ENCODE measurements at regions not wholly inside any gene's neighbourhood (a gene's known extent, or its start where the extent isn't known, plus 50 kb on each side); places are given as distances from the start of the nearest gene placed in this dataset.
A peak's percentile ranks its signal among the peaks of the same experiment; 100 is the strongest.

- DNase-seq, result no peak
- ChIA-PET CTCF (no interaction called here), POLR2A (no interaction called here)
- Mint-ChIP-seq H3K4me1 (peaks cover 0 to 7% (median 0%) of the 10 kb centered on the region in 3 donors), H3K9me3 (no peaks in the 10 kb centered on the region), H3K27me3 (no peaks in the 10 kb centered on the region), H3K4me3 (no peak overlapping the region), H3K36me3 (no peaks in the 10 kb centered on the region), H3K27ac (no peak overlapping the region)
- Histone ChIP-seq H3K4me3 (ENCODE audit: low read length) (no peak overlapping the region), H3K27ac (ENCODE audit: low read depth, low read length) (no peak overlapping the region), H3K36me3 (ENCODE audit: insufficient read depth, low read length) (no peaks in the 10 kb centered on the region), H3K27me3 (ENCODE audit: insufficient read depth, low read length, poor library complexity, severe bottlenecking) (no peaks in the 10 kb centered on the region), H3K4me1 (ENCODE audit: insufficient read depth, low read length) (no peaks in the 10 kb centered on the region), H3K9me3 (ENCODE audit: low read length) (no peaks in the 10 kb centered on the region)
Measured at GRCh38 chr6:119608994-119609393, 259.4 kb upstream of the MAN1A1 start.

- Histone ChIP-seq H3K4me1 (ENCODE audit: insufficient read depth, low read length) (no peaks in the 10 kb centered on the region), H3K36me3 (ENCODE audit: insufficient read depth, low read length) (no peaks in the 10 kb centered on the region), H3K9me3 (ENCODE audit: low read length) (no peaks in the 10 kb centered on the region), H3K27ac (ENCODE audit: low read depth, low read length) (no peak overlapping the region), H3K4me3 (ENCODE audit: low read length) (no peak overlapping the region), H3K27me3 (ENCODE audit: insufficient read depth, low read length, poor library complexity, severe bottlenecking) (no peaks in the 10 kb centered on the region)
- Mint-ChIP-seq H3K27ac (no peak overlapping the region), H3K9me3 (no peaks in the 10 kb centered on the region), H3K36me3 (no peaks in the 10 kb centered on the region), H3K4me1 (no peaks in the 10 kb centered on the region), H3K27me3 (peaks cover 0 to 2% of the 10 kb centered on the region in 2 donors), H3K4me3 (no peak overlapping the region)
- POLR2A ChIA-PET, result no interaction called here
- CTCF ChIA-PET, result no interaction called here
- DNase-seq, result no peak
Measured at GRCh38 chr6:119604124-119604523, 254.6 kb upstream of the MAN1A1 start.

GRCh38 chr6:119603501-119603900 lies 253.9 kb upstream of the MAN1A1 start:
- Mint-ChIP-seq H3K27me3 (peaks cover 0 to 2% of the 10 kb centered on the region in 2 donors), H3K4me1 (no peaks in the 10 kb centered on the region), H3K36me3 (no peaks in the 10 kb centered on the region), H3K4me3 (no peak overlapping the region), H3K27ac (peak overlapping the region in 1 of 8 donors; percentile 26), H3K9me3 (no peaks in the 10 kb centered on the region)
- Histone ChIP-seq H3K27me3 (ENCODE audit: insufficient read depth, low read length, poor library complexity, severe bottlenecking) (no peaks in the 10 kb centered on the region), H3K27ac (ENCODE audit: low read depth, low read length) (no peak overlapping the region), H3K9me3 (ENCODE audit: low read length) (no peaks in the 10 kb centered on the region), H3K4me3 (ENCODE audit: low read length) (no peak overlapping the region), H3K36me3 (ENCODE audit: insufficient read depth, low read length) (no peaks in the 10 kb centered on the region), H3K4me1 (ENCODE audit: insufficient read depth, low read length) (no peaks in the 10 kb centered on the region)
- CTCF ChIA-PET, result no interaction called here
- POLR2A ChIA-PET, result no interaction called here
- DNase-seq, result no peak

DNA sequence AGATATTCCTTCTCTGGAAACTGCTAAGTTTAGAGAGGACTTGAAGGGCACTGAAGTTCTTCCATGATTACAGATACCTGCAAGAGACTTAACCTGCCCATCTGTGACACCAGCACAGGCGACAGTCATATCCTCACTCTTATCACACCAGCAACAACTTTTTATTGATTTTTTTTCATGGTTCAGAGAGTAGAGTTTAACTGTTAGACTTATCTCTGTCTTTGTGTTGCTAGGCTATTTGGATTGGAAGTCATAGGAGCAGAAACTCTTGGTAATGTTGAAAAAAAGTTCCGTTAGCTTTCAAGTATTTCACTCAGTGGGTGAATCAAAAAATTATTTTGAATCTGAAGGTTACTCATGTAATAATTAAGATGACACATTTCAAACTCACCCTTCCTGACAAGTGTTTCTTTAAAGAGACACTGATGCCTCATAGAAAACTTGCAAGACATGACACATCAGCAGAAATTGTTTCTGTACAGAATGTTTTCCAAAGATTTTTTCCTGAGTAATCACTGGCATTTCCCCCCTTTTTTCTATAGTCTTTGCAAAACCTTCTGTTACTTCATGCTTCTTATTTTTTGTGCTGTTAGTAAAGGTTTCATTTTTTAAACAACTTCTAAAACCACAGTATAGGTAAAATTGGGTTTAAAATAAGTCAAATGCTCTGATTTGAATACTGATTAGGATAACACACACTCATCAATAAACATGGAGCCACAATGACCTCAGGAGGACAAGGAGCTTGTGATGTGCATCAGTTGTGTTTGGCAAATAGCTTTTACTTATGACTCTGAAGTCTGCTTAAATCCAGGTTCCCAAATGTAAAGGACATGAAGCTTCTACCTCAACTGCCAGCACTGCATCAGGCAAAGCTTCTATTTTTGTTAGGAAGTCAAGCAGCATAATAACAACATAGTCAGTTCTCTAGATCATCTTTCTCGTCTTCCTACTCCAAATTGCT lies 252.9 kb upstream of the MAN1A1 start:
- Mint-ChIP-seq H3K4me1 (no peaks in the 10 kb centered on the region), H3K27me3 (peaks cover 0 to 3% of the 10 kb centered on the region in 2 donors), H3K36me3 (no peaks in the 10 kb centered on the region), H3K4me3 (no peak overlapping the region), H3K27ac (no peak overlapping the region), H3K9me3 (no peaks in the 10 kb centered on the region)
- POLR2A ChIA-PET, result no interaction called here
- no peak overlapping the region for H3K27ac ChIP-seq (ENCODE audit: low read depth, low read length)
- no peak overlapping the region for H3K4me3 ChIP-seq (ENCODE audit: low read length)
- H3K27me3 ChIP-seq (ENCODE audit: insufficient read depth, low read length, poor library complexity, severe bottlenecking), result no peaks in the 10 kb centered on the region
- no peaks in the 10 kb centered on the region for H3K9me3 ChIP-seq (ENCODE audit: low read length)
- no peaks in the 10 kb centered on the region for H3K36me3 ChIP-seq (ENCODE audit: insufficient read depth, low read length)
- H3K4me1 ChIP-seq (ENCODE audit: insufficient read depth, low read length), result no peaks in the 10 kb centered on the region
- no peak for DNase-seq
- CTCF ChIA-PET, result no interaction called here

GRCh38 chr6:119598883-119599282 lies 249.3 kb upstream of the MAN1A1 start:
- Histone ChIP-seq H3K27me3 (ENCODE audit: insufficient read depth, low read length, poor library complexity, severe bottlenecking) (no peaks in the 10 kb centered on the region), H3K36me3 (ENCODE audit: insufficient read depth, low read length) (no peaks in the 10 kb centered on the region), H3K27ac (ENCODE audit: low read depth, low read length) (no peak overlapping the region), H3K9me3 (ENCODE audit: low read length) (no peaks in the 10 kb centered on the region), H3K4me3 (ENCODE audit: low read length) (no peak overlapping the region), H3K4me1 (ENCODE audit: insufficient read depth, low read length) (no peaks in the 10 kb centered on the region)
- no peaks in the 10 kb centered on the region for H3K36me3 Mint-ChIP-seq
- H3K27me3 Mint-ChIP-seq, result peaks cover 0 to 3% of the 10 kb centered on the region in 2 donors
- no peaks in the 10 kb centered on the region for H3K4me1 Mint-ChIP-seq
- DNase-seq, result no peak
- H3K4me3 Mint-ChIP-seq, result no peak overlapping the region
- no peaks in the 10 kb centered on the region for H3K9me3 Mint-ChIP-seq
- POLR2A ChIA-PET, result no interaction called here
- CTCF ChIA-PET, result no interaction called here
- H3K27ac Mint-ChIP-seq, result no peak overlapping the region

DNA sequence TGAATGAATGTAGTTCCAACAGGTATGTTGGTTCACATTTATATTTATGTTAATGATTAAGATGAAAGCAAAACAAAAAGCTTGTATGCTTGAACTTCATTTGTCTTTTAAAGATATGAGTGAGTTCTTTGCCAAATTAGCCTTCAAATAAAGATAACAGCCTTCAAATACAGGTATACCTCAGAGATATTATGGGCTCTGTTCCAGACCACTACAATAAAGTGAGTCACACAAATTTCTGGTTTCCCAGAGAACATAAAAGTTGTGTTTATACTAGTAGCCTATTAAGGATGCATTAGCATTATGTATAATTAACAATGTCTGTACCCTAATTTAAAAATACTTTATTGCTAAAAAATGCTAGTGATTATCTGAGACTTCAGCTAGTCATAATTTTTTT lies 245.3 kb upstream of the MAN1A1 start:
- Mint-ChIP-seq H3K4me1 (no peaks in the 10 kb centered on the region), H3K4me3 (no peak overlapping the region), H3K27me3 (peaks cover 0 to 3% of the 10 kb centered on the region in 2 donors), H3K27ac (no peak overlapping the region), H3K36me3 (no peaks in the 10 kb centered on the region), H3K9me3 (no peaks in the 10 kb centered on the region)
- no peaks in the 10 kb centered on the region for H3K36me3 ChIP-seq (ENCODE audit: insufficient read depth, low read length)
- H3K27ac ChIP-seq (ENCODE audit: low read depth, low read length), result no peak overlapping the region
- H3K4me1 ChIP-seq (ENCODE audit: insufficient read depth, low read length), result no peaks in the 10 kb centered on the region
- CTCF ChIA-PET, result no interaction called here
- no peaks in the 10 kb centered on the region for H3K27me3 ChIP-seq (ENCODE audit: insufficient read depth, low read length, poor library complexity, severe bottlenecking)
- no peaks in the 10 kb centered on the region for H3K9me3 ChIP-seq (ENCODE audit: low read length)
- no peak for DNase-seq
- H3K4me3 ChIP-seq (ENCODE audit: low read length), result no peak overlapping the region
- POLR2A ChIA-PET, result no interaction called here

GRCh38 chr6:119591235-119591634 lies 241.7 kb upstream of the MAN1A1 start:
- Mint-ChIP-seq H3K9me3 (no peaks in the 10 kb centered on the region), H3K27ac (no peak overlapping the region), H3K27me3 (peaks cover 0 to 4% of the 10 kb centered on the region in 2 donors), H3K4me3 (no peak overlapping the region), H3K4me1 (no peaks in the 10 kb centered on the region), H3K36me3 (no peaks in the 10 kb centered on the region)
- Histone ChIP-seq H3K4me3 (ENCODE audit: low read length) (no peak overlapping the region), H3K9me3 (ENCODE audit: low read length) (no peaks in the 10 kb centered on the region), H3K4me1 (ENCODE audit: insufficient read depth, low read length) (no peaks in the 10 kb centered on the region), H3K27ac (ENCODE audit: low read depth, low read length) (no peak overlapping the region), H3K36me3 (ENCODE audit: insufficient read depth, low read length) (no peaks in the 10 kb centered on the region), H3K27me3 (ENCODE audit: insufficient read depth, low read length, poor library complexity, severe bottlenecking) (no peaks in the 10 kb centered on the region)
- no peak for DNase-seq
- ChIA-PET POLR2A (no interaction called here), CTCF (no interaction called here)

DNA sequence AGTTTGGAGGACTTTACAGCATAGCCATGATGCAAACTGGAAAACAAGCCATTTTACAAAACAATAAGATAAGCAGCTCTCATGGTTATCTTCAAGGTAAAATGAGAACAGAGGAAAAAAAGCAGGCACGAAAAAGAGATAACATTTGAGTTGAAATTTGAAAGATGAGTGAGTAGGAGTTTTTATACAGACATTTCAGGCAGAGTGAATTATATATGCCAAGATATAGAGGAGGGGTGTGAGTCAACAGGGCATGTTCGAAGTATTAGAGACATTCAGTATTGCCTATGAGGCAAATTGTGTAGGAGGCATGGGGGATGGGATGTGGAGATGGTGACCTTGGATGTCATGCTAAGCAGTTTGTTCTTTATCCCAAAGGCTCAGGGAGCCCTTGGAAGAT lies 240.5 kb upstream of the MAN1A1 start:
- Histone ChIP-seq H3K27me3 (ENCODE audit: insufficient read depth, low read length, poor library complexity, severe bottlenecking) (no peaks in the 10 kb centered on the region), H3K27ac (ENCODE audit: low read depth, low read length) (no peak overlapping the region), H3K4me3 (ENCODE audit: low read length) (no peak overlapping the region), H3K4me1 (ENCODE audit: insufficient read depth, low read length) (no peaks in the 10 kb centered on the region), H3K9me3 (ENCODE audit: low read length) (no peaks in the 10 kb centered on the region), H3K36me3 (ENCODE audit: insufficient read depth, low read length) (no peaks in the 10 kb centered on the region)
- H3K4me3 Mint-ChIP-seq, result no peak overlapping the region
- no peaks in the 10 kb centered on the region for H3K36me3 Mint-ChIP-seq
- POLR2A ChIA-PET, result no interaction called here
- DNase-seq, result no peak
- no peak overlapping the region for H3K27ac Mint-ChIP-seq
- peaks cover 0 to 4% of the 10 kb centered on the region in 2 donors for H3K27me3 Mint-ChIP-seq
- CTCF ChIA-PET, result no interaction called here
- H3K9me3 Mint-ChIP-seq, result no peaks in the 10 kb centered on the region
- H3K4me1 Mint-ChIP-seq, result no peaks in the 10 kb centered on the region

All from CD8-positive, alpha-beta memory T cell (primary cell).